A549 (cell line): ENCODE measurements at regions not wholly inside any gene's neighbourhood (a gene's known extent, or its start where the extent isn't known, plus 50 kb on each side); places are given as distances from the start of the nearest gene placed in this dataset.

Source experiments
- ATAC-seq, 2 experiments: fragments of 200-7000 bp in 1 of 2; fragments of >200 bp in 1 of 2; cut with Nextera tagmentation in 1 of 2; cut with Tn5 transposase in 1 of 2; 3 replicates each; pipeline versions ENCODE4 v1.8.0 to v1.9.1; 2018 to 2020; ENCODE audit warnings: mild to moderate bottlenecking in 1 of 2, moderate library complexity in 1 of 2
- CTCF ChIA-PET: fragments of 300-600 bp; sonication (Branson Sonifier 250); formaldehyde crosslinking; extraction: SDS; loops from one replicate; lab custom pipeline; 2021; ENCODE audit warnings: antibody characterized with exemption, inconsistent platforms; lab: Yijun Ruan, JAX
- POLR2A ChIA-PET: fragments of 350-600 bp; formaldehyde crosslinking; extraction: SDS; loops from one replicate; lab custom pipeline; 2021; ENCODE audit warnings: antibody characterized with exemption, inconsistent platforms; lab: Yijun Ruan, JAX
- DNase-seq, 2 experiments: peaks; one replicate each; pipeline versions ENCODE4 v3.0.0 to v3.0.0-alpha.2; 2011 to 2016; ENCODE audit warnings: low read depth in 1 of 2, low spot score in 1 of 2
- FAIRE-seq: peaks from 2 replicates; lab custom pipeline; 2011; peaks lifted over from hg19 to GRCh38; lab: Jason Lieb, UNC
- H3K27ac ChIP-seq, 2 experiments: fragments of >200 bp; sonication (Bioruptor Twin); formaldehyde crosslinking; 3 replicates each; pipeline ENCODE4 v1.5.1; 2016 to 2017
- H3K4me1 ChIP-seq: fragments of >200 bp; sonication (Bioruptor Twin); formaldehyde crosslinking; 3 replicates; pipeline ENCODE4 v1.6.1; 2016
- H3K4me2 ChIP-seq: fragments of >200 bp; sonication (Bioruptor Twin); formaldehyde crosslinking; 3 replicates; pipeline ENCODE4 v1.6.1; 2016
- H3K4me3 ChIP-seq: fragments of >200 bp; sonication (Bioruptor Twin); formaldehyde crosslinking; 3 replicates; pipeline ENCODE4 v1.5.1; 2016
- H3K9me3 ChIP-seq: fragments of >200 bp; sonication (Bioruptor Twin); formaldehyde crosslinking; 3 replicates; pipeline ENCODE4 v1.6.1; 2016
- CHD2 ChIP-seq: fragments of 150-350 bp; IDR thresholded peaks from 2 replicates; pipeline ENCODE4 v1.6.1; 2014; ENCODE audit warnings: low read length; ENCODE audit not compliant: partially characterized antibody
- FOSB ChIP-seq: fragments of 250-450 bp; sonication (Bioruptor Pico); IDR thresholded peaks from 2 replicates; pipeline ENCODE4 v1.5.0; 2020; ENCODE audit warnings: mild to moderate bottlenecking, moderate library complexity
- HEYL ChIP-seq: fragments of 250-450 bp; sonication (Bioruptor Pico); IDR thresholded peaks from 2 replicates; pipeline ENCODE4 v1.8.0; 2021; ENCODE audit warnings: mild to moderate bottlenecking, moderate library complexity
- KDM5A ChIP-seq: fragments of 200-600 bp; sonication (generic); IDR thresholded peaks from 2 replicates; pipeline ENCODE4 v1.6.1; 2016; ENCODE audit warnings: antibody characterized with exemption, mild to moderate bottlenecking
- POLR2AphosphoS2 ChIP-seq: conservative IDR thresholded peaks from 2 replicates; pipeline ENCODE4 v1.6.1; 2012; ENCODE audit warnings: low read length, improper control_type of control experiment, inconsistent platforms
- RAD21 ChIP-seq, 2 experiments: fragments of >200 bp in 1 of 2; sonication (Bioruptor Twin) in 1 of 2; formaldehyde crosslinking in 1 of 2; IDR thresholded peaks in 1 of 2; conservative IDR thresholded peaks in 1 of 2; 2 replicates in 1 of 2; 3 replicates in 1 of 2; pipeline ENCODE4 v1.6.1; 2012 to 2018; ENCODE audit warnings: inconsistent platforms in 1 of 2
- RCOR1 ChIP-seq: fragments of 150-350 bp; IDR thresholded peaks from 2 replicates; pipeline ENCODE4 v1.6.1; 2014; ENCODE audit warnings: antibody characterized with exemption, low read length, low read depth
- SMC3 ChIP-seq: fragments of >200 bp; sonication (Bioruptor Twin); formaldehyde crosslinking; IDR thresholded peaks from 3 replicates; pipeline ENCODE4 v1.6.1; 2018; ENCODE audit warnings: inconsistent platforms
- TFCP2L1 ChIP-seq: fragments of 250-450 bp; sonication (Bioruptor Pico); IDR thresholded peaks from 2 replicates; pipeline ENCODE4 v1.5.0; 2021; ENCODE audit warnings: mild to moderate bottlenecking
- WGBS: methylation state at CpG from one replicate; pipeline ENCODE4 v1.1.6; 2017; ENCODE audit errors: missing lambda C conversion rate; 5-methylcytosine and 5-hydroxymethylcytosine counted together
- TF ChIP-seq, protein P1 (sequence below): fragments of 200-600 bp; sonication (generic); IDR thresholded peaks from 2 replicates; pipeline ENCODE4 v1.6.1; 2016; ENCODE audit warnings: antibody characterized with exemption, mild to moderate bottlenecking, moderate library complexity
- TF ChIP-seq, protein P2 (sequence below): IDR thresholded peaks from 2 replicates; pipeline ENCODE4 v1.6.1; 2012
- TF ChIP-seq, protein P3 (sequence below): fragments of >200 bp; sonication (Bioruptor Twin); formaldehyde crosslinking; IDR thresholded peaks from 3 replicates; pipeline ENCODE4 v1.6.1; 2016
- TF ChIP-seq, protein P4 (sequence below): IDR thresholded peaks from 2 replicates; pipeline ENCODE4 v1.6.1; 2012; ENCODE audit warnings: low read depth, borderline replicate concordance
- TF ChIP-seq, protein P5 (sequence below): fragments of >200 bp; sonication (Bioruptor Twin); formaldehyde crosslinking; IDR thresholded peaks from 2 replicates; pipeline ENCODE4 v1.6.1; 2016

DNA sequence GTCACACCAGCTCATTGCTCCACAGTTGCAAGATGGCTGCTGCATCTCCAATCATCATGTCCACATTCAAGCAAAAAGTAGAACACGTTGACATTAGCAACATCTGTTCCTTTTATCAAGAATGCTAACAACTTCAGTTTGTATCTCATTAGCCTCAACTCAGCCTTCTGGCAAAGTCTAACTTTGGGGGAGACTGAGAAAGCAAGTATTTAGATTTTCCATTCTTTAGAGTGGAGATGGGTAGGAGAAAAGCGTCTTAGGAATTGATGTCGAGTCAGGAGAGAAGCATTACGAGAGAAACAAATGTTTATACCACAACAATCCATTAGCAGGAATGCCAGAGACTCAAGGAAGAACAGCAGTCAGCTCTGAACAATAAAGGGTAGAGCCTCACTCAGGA is 446.3 kb downstream of the ENC1 start:
- ChIA-PET CTCF (interaction anchor here (1.2 kb wide), 1 partner anchor 19 kb away, joined by 3 read pairs; no protein-coding TSS in a partner anchor), POLR2A (no interaction called here)
- peaks cover 3% of the 10 kb centered on the region; the same call in 2 of the 3 replicates for H3K4me1 ChIP-seq
- no peaks in the 10 kb centered on the region for H3K9me3 ChIP-seq
- no peak overlapping the region for H3K4me2 ChIP-seq
- TF ChIP-seq RCOR1 (no peak), CHD2 (no peak), RAD21 (conservative IDR thresholded peaks at IDR 0.05 in 1 of 2, IDR thresholded peaks at IDR 0.05 in 1 of 2) (no peak)
- TF ChIP-seq, protein P1, sequence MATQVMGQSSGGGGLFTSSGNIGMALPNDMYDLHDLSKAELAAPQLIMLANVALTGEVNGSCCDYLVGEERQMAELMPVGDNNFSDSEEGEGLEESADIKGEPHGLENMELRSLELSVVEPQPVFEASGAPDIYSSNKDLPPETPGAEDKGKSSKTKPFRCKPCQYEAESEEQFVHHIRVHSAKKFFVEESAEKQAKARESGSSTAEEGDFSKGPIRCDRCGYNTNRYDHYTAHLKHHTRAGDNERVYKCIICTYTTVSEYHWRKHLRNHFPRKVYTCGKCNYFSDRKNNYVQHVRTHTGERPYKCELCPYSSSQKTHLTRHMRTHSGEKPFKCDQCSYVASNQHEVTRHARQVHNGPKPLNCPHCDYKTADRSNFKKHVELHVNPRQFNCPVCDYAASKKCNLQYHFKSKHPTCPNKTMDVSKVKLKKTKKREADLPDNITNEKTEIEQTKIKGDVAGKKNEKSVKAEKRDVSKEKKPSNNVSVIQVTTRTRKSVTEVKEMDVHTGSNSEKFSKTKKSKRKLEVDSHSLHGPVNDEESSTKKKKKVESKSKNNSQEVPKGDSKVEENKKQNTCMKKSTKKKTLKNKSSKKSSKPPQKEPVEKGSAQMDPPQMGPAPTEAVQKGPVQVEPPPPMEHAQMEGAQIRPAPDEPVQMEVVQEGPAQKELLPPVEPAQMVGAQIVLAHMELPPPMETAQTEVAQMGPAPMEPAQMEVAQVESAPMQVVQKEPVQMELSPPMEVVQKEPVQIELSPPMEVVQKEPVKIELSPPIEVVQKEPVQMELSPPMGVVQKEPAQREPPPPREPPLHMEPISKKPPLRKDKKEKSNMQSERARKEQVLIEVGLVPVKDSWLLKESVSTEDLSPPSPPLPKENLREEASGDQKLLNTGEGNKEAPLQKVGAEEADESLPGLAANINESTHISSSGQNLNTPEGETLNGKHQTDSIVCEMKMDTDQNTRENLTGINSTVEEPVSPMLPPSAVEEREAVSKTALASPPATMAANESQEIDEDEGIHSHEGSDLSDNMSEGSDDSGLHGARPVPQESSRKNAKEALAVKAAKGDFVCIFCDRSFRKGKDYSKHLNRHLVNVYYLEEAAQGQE = no peak
- TF ChIP-seq, protein P2, sequence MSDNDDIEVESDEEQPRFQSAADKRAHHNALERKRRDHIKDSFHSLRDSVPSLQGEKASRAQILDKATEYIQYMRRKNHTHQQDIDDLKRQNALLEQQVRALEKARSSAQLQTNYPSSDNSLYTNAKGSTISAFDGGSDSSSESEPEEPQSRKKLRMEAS = no peak
- no peak for FAIRE-seq
- no peak overlapping the region for H3K27ac ChIP-seq
- no peak for ATAC-seq
- H3K4me3 ChIP-seq = no peak overlapping the region
- no peak for DNase-seq
- 61% methylated on average over 4 of the region's 4 CpGs for WGBS

DNA sequence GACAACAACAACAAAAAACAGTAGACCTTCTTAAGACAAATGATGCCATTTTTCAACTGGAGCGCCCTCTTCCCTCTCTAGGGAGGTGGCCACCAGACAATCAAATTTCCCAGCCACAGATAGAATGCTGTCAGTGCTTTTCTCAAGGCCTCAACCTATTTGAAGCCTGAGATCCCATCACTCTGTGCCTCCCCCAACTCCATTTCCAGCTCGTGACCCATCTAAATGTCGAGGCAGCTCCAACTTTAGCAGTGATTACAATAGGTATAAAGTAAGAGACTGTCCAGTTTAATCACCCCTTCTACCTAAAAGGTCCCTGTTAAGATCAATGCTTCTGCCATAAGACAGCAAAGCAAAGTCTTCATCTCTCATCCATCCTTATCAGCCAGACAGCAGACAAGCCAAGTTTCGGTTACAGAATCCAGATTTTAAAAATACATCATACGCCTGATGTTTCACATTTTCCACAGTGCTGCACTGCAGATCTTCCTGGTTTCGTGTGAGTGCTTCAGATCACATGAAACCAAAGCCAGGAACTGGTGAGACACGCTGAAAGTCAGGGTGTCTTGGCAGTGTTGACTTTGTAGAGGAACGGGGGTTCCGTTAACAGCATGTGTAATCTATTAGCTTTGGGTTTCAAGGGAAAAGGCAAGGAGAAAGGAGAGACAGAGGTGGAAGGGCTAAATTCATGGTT is 447.8 kb downstream of the ENC1 start:
- ATAC-seq = no peak
- TF ChIP-seq, protein P3, sequence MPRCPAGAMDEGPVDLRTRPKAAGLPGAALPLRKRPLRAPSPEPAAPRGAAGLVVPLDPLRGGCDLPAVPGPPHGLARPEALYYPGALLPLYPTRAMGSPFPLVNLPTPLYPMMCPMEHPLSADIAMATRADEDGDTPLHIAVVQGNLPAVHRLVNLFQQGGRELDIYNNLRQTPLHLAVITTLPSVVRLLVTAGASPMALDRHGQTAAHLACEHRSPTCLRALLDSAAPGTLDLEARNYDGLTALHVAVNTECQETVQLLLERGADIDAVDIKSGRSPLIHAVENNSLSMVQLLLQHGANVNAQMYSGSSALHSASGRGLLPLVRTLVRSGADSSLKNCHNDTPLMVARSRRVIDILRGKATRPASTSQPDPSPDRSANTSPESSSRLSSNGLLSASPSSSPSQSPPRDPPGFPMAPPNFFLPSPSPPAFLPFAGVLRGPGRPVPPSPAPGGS = no peak
- TF ChIP-seq, protein P1 = no peak

DNA sequence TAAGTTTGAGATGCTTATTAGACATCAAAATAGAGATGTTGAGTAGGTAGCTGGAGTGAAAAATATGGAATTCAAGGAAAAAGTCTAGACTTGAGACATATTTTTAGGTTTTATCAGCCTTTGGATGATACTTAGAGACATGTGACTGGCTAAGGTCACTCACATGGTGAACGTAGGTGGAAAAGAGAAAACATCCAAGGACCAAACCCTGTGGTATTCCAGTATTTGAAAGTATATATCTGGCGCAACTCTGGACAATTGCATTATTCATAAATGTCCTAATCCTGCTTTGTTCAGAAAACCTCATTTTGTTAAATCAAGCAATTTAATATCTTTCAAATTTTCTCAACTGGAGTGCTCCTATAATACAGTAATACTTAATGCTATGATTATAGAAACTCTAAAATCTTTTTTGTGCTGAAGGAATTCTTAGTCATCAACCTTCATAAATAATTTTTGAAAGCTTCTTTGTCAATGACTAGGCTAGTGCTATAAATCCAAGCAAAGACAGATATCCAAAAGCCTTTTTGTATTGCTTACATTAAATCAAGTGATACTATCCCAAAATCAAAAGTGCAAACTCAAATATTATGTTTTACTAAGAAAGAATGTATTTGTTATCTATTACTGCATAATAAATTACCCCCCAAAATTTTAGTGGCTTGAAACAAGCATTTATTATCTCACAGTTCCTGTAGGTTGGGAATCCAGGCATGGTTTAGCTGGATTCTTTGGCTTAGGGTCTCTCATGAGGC is 452.0 kb downstream of the ENC1 start:
- Histone ChIP-seq H3K9me3 (no peaks in the 10 kb centered on the region), H3K4me1 (no peaks in the 10 kb centered on the region), H3K4me3 (no peak overlapping the region), H3K4me2 (no peak overlapping the region), H3K27ac (no peak overlapping the region)
- FAIRE-seq = no peak
- no peak for DNase-seq
- WGBS = 67% methylated on average over 2 of the region's 2 CpGs
- POLR2A ChIA-PET = no interaction called here
- CTCF ChIA-PET = no interaction called here
- no peak for ATAC-seq
- TF ChIP-seq FOSB (CRISPR knock-in tag) (no peak), TFCP2L1 (CRISPR knock-in tag) (no peak), HEYL (CRISPR knock-in tag) (no peak), KDM5A (no peak), POLR2AphosphoS2 (no peak), SMC3 (no peak)
- TF ChIP-seq, protein P4, sequence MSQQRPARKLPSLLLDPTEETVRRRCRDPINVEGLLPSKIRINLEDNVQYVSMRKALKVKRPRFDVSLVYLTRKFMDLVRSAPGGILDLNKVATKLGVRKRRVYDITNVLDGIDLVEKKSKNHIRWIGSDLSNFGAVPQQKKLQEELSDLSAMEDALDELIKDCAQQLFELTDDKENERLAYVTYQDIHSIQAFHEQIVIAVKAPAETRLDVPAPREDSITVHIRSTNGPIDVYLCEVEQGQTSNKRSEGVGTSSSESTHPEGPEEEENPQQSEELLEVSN = no peak
- TF ChIP-seq, protein P3 = no peak
- TF ChIP-seq, protein P5, sequence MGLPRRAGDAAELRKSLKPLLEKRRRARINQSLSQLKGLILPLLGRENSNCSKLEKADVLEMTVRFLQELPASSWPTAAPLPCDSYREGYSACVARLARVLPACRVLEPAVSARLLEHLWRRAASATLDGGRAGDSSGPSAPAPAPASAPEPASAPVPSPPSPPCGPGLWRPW = no peak

More for the DNA sequence above, 447.8 kb downstream of the ENC1 start:
- Histone ChIP-seq H3K4me1 (no peaks in the 10 kb centered on the region), H3K9me3 (no peaks in the 10 kb centered on the region), H3K4me3 (no peak overlapping the region), H3K4me2 (no peak overlapping the region), H3K27ac (no peak overlapping the region)
- 62% methylated on average over 9 of the region's 9 CpGs for WGBS
- CTCF ChIA-PET = interaction anchor here (1.0 to 1.2 kb wide), 2 partner anchors 13 to 20 kb away, joined by 3 read pairs; no protein-coding TSS in a partner anchor
- POLR2A ChIA-PET = no interaction called here
- FAIRE-seq = no peak
- DNase-seq = no peak
